Endothelial cell of umbilical vein (primary cell): ENCODE measurements at regions not wholly inside any gene's neighbourhood (a gene's known extent, or its start where the extent isn't known, plus 50 kb on each side); places are given as distances from the start of the nearest gene placed in this dataset.

Experiments
- BruUV-seq: library from RNA; stranded (reverse); fragments of 400-500 nt; replicated peaks from 2 replicates; lab custom pipeline; 2021; lab: Mats Ljungman, UMichigan
- CTCF ChIA-PET: fragments of 300-600, 350-600 bp; sonication (Branson Sonifier 250); formaldehyde crosslinking; loops from one replicate; lab custom pipeline; 2021; ENCODE audit warnings: antibody characterized with exemption, inconsistent platforms; lab: Charles Lee
- POLR2A ChIA-PET: fragments of 300-600, 350-600 bp; sonication (Branson Sonifier 250); formaldehyde crosslinking; loops from one replicate; lab custom pipeline; 2021; ENCODE audit warnings: antibody characterized with exemption, inconsistent platforms; lab: Charles Lee
- DNase-seq: peaks from one replicate; pipeline ENCODE4 v3.0.0-alpha.2; 2011; ENCODE audit warnings: low read depth, low spot score
- FAIRE-seq: peaks from 2 replicates; lab custom pipeline; 2011; peaks lifted over from hg19 to GRCh38; lab: Jason Lieb, UNC
- H2AFZ ChIP-seq: 2 replicates; pipeline ENCODE4 v1.6.0; 2012; ENCODE audit warnings: low read depth, low read length, control low read depth, inconsistent platforms
- H3K27ac ChIP-seq: 2 replicates; pipeline ENCODE4 v1.5.1; 2011; ENCODE audit warnings: low read depth, mild to moderate bottlenecking, control low read depth, low read length, moderate library complexity; ENCODE audit not compliant: insufficient read depth
- H3K27me3 ChIP-seq, 2 experiments: 2 replicates each; pipeline versions ENCODE4 v1.6.0 to v1.6.1; 2011; ENCODE audit warnings: low read length in 2 of 2, mixed read lengths in 1 of 2; ENCODE audit not compliant: control insufficient read depth in 2 of 2, insufficient read depth in 2 of 2
- H3K36me3 ChIP-seq, 2 experiments: 2 replicates in 1 of 2; 3 replicates in 1 of 2; pipeline ENCODE4 v1.5.1; 2011; ENCODE audit warnings: low read length in 2 of 2, mild to moderate bottlenecking in 1 of 2, moderate library complexity in 1 of 2; ENCODE audit not compliant: control insufficient read depth in 2 of 2, insufficient read depth in 2 of 2; ENCODE audit errors: extremely low read depth in 1 of 2
- H3K4me1 ChIP-seq: 3 replicates; pipeline ENCODE4 v1.5.1; 2011; ENCODE audit warnings: mild to moderate bottlenecking, low read length; ENCODE audit not compliant: control insufficient read depth, insufficient read depth; ENCODE audit errors: extremely low read depth
- H3K4me2 ChIP-seq: 2 replicates; pipeline ENCODE4 v1.6.1; 2011; ENCODE audit warnings: low read length, control low read depth, mixed read lengths; ENCODE audit not compliant: insufficient read depth
- H3K4me3 ChIP-seq, 3 experiments: fragments of 200-600 bp in 1 of 3; sonication (generic), shearing (Covaris generic) in 1 of 3; replicated peaks in 1 of 3; 2 replicates each; pipeline ENCODE4 v1.5.1; 2011 to 2016; ENCODE audit warnings: control low read depth in 3 of 3, low read length in 3 of 3, mild to moderate bottlenecking in 2 of 3, inconsistent platforms in 1 of 3, low read depth in 1 of 3, moderate library complexity in 1 of 3; ENCODE audit not compliant: insufficient read depth in 1 of 3
- H3K79me2 ChIP-seq: 2 replicates; pipeline ENCODE4 v1.6.0; 2012; ENCODE audit warnings: low read length, inconsistent platforms; ENCODE audit not compliant: control insufficient read depth, insufficient read depth
- H3K9ac ChIP-seq: replicated peaks from 2 replicates; pipeline ENCODE3; 2011; ENCODE audit warnings: low read length, control low read depth; ENCODE audit not compliant: insufficient read depth; ENCODE audit errors: extremely low read depth
- H3K9me1 ChIP-seq: replicated peaks from 3 replicates; pipeline ENCODE4 v1.6.0; 2011; ENCODE audit warnings: mild to moderate bottlenecking, low read length; ENCODE audit not compliant: control insufficient read depth, insufficient read depth; ENCODE audit errors: extremely low read depth
- H3K9me3 ChIP-seq: replicated peaks from 2 replicates; pipeline ENCODE4 v1.5.1; 2012; ENCODE audit warnings: low read length, inconsistent platforms; ENCODE audit not compliant: control insufficient read depth, insufficient read depth
- H4K20me1 ChIP-seq: replicated peaks from 2 replicates; pipeline ENCODE3; 2011; ENCODE audit warnings: mild to moderate bottlenecking, low read length; ENCODE audit not compliant: control insufficient read depth, insufficient read depth; ENCODE audit errors: extremely low read depth
- CTCF ChIP-seq, 2 donors: IDR thresholded peaks; 1 replicate in 1 of 2; 2 replicates in 1 of 2; pipeline ENCODE4 v1.5.1; 2011; ENCODE audit warnings: low read length in 2 of 2, mild to moderate bottlenecking in 2 of 2, moderate library complexity in 2 of 2, control low read depth in 1 of 2, inconsistent platforms in 1 of 2, low read depth in 1 of 2; ENCODE audit not compliant: insufficient read depth in 1 of 2; ENCODE audit errors: extremely low read depth in 1 of 2
- EZH2 ChIP-seq: IDR thresholded peaks from 2 replicates; pipeline ENCODE4 v1.6.1; 2012; ENCODE audit warnings: borderline replicate concordance, low read depth, mild to moderate bottlenecking, moderate library complexity, low read length, inconsistent platforms; ENCODE audit not compliant: severe bottlenecking
- FOS ChIP-seq: IDR thresholded peaks from 2 replicates; pipeline ENCODE4 v1.6.1; 2011; ENCODE audit warnings: mild to moderate bottlenecking, low read length, moderate library complexity, borderline replicate concordance; ENCODE audit not compliant: insufficient read depth
- GATA2 ChIP-seq: IDR thresholded peaks from 2 replicates; pipeline ENCODE4 v1.7.0; 2011; ENCODE audit warnings: low read depth, mild to moderate bottlenecking, moderate library complexity, mixed read lengths, low read length; ENCODE audit not compliant: insufficient read length, insufficient read depth
- JUN ChIP-seq: IDR thresholded peaks from 2 replicates; pipeline ENCODE4 v1.6.1; 2011; ENCODE audit warnings: borderline replicate concordance, low read depth; ENCODE audit not compliant: insufficient read length, insufficient read depth
- MYC ChIP-seq: IDR thresholded peaks from one replicate; pipeline ENCODE4 v1.6.1; 2011; ENCODE audit warnings: mild to moderate bottlenecking, low read depth, low read length
- POLR2A ChIP-seq: IDR thresholded peaks from 2 replicates; pipeline ENCODE4 v1.6.1; 2012; ENCODE audit warnings: low read depth, mild to moderate bottlenecking, control low read depth, low read length
- POLR2AphosphoS5 ChIP-seq: IDR thresholded peaks from 2 replicates; pipeline ENCODE4 v1.6.1; 2012; ENCODE audit warnings: low read depth, mild to moderate bottlenecking, control low read depth, low read length, moderate library complexity; ENCODE audit not compliant: insufficient read depth
- dilution Hi-C: fragments of 300-500 bp; cut with MboI; formaldehyde crosslinking; loops from one replicate; pipeline ENCODE4 v1.15.0; 2019; ENCODE audit warnings: low sequenced_read_pairs; ENCODE audit not compliant: extremely low pct_ligation_motif_present
- intact Hi-C: fragments of 100-400 bp; cut with micrococcal nuclease; formaldehyde crosslinking; loops from one replicate; pipeline ENCODE4 v1.10.0; 2022
- TF ChIP-seq, protein P1 (sequence below): IDR thresholded peaks from 2 replicates; pipeline ENCODE4 v1.6.1; 2011; ENCODE audit not compliant: insufficient read depth, insufficient read length

GRCh38 chr6:56734335-56734734 lies 91.6 kb upstream of the DST start:
- no peak for TF ChIP-seq EZH2
- no peak for TF ChIP-seq GATA2
- no peak for TF ChIP-seq POLR2A
- no peak for TF ChIP-seq JUN
- TF ChIP-seq, protein P1, sequence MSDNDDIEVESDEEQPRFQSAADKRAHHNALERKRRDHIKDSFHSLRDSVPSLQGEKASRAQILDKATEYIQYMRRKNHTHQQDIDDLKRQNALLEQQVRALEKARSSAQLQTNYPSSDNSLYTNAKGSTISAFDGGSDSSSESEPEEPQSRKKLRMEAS = no peak
- no peak for TF ChIP-seq MYC
- TF ChIP-seq POLR2AphosphoS5 = no peak
- no peak for TF ChIP-seq FOS
- no peak for TF ChIP-seq CTCF (IDR thresholded peaks at IDR 0.05; ENCODE audit: extremely low read depth in 1 of 2, insufficient read depth in 1 of 2, low read depth in 1 of 2, low read length in 2 of 2)
- Histone ChIP-seq H3K9me3 (no peaks in the 10 kb centered on the region), H3K4me1 (peaks cover 42% of the 10 kb centered on the region), H3K9ac (no peak overlapping the region), H2AFZ (no peak overlapping the region), H4K20me1 (peaks cover 6% of the 10 kb centered on the region), H3K36me3 (no peaks in the 10 kb centered on the region), H3K27me3 (no peaks in the 10 kb centered on the region), H3K27ac (no peak overlapping the region), H3K4me3 (no peak overlapping the region), H3K4me2 (no peak overlapping the region), H3K9me1 (no peaks in the 10 kb centered on the region), H3K79me2 (peaks cover 19% of the 10 kb centered on the region)
- ChIA-PET POLR2A (no interaction called here), CTCF (interaction anchor here (1.0 to 2.3 kb wide), 3 partner anchors 23 to 112 kb away, joined by 3 to 12 read pairs (median 3); no protein-coding TSS in a partner anchor)
- no peak for DNase-seq
- intact Hi-C loops (no loop called here), dilution Hi-C loops (no loop called here)
- FAIRE-seq = no peak
- BruUV-seq = no TSS peak
